HEK293 (cell line): ENCODE measurements at regions not wholly inside any gene's neighbourhood (a gene's known extent, or its start where the extent isn't known, plus 50 kb on each side); places are given as distances from the start of the nearest gene placed in this dataset.

ENCODE experiments used
- CTCF ChIP-seq: fragments of 450-650 bp; formaldehyde crosslinking; IDR thresholded peaks from 2 replicates; pipeline ENCODE4 v1.5.1; 2016; ENCODE audit warnings: missing biosample characterization, missing genetic modification characterization
- ELK4 ChIP-seq: IDR thresholded peaks from 2 replicates; pipeline ENCODE4 v1.6.1; 2011; ENCODE audit warnings: mild to moderate bottlenecking, low read depth, low read length, borderline replicate concordance
- KLF9 ChIP-seq: fragments of 450-650 bp; formaldehyde crosslinking; IDR thresholded peaks from 2 replicates; pipeline ENCODE4 v1.5.1; 2016; ENCODE audit warnings: missing biosample characterization, missing genetic modification characterization, low read depth
- MYNN ChIP-seq: fragments of 450-650 bp; formaldehyde crosslinking; IDR thresholded peaks from 2 replicates; pipeline ENCODE4 v1.5.1; 2016; ENCODE audit warnings: missing biosample characterization, missing genetic modification characterization, borderline replicate concordance
- PATZ1 ChIP-seq: fragments of 450-650 bp; formaldehyde crosslinking; IDR thresholded peaks from 2 replicates; pipeline ENCODE4 v1.5.1; 2016; ENCODE audit warnings: missing biosample characterization, missing genetic modification characterization
- SALL2 ChIP-seq: fragments of 450-650 bp; formaldehyde crosslinking; IDR thresholded peaks from 2 replicates; pipeline ENCODE4 v1.5.0; 2017; ENCODE audit warnings: missing biosample characterization, mild to moderate bottlenecking, missing genetic modification characterization, borderline replicate concordance
- SCRT1 ChIP-seq: fragments of 450-650 bp; formaldehyde crosslinking; IDR thresholded peaks from 2 replicates; pipeline ENCODE4 v1.5.1; 2016; ENCODE audit warnings: missing biosample characterization, missing genetic modification characterization, borderline replicate concordance
- ZFP37 ChIP-seq: fragments of 450-650 bp; formaldehyde crosslinking; IDR thresholded peaks from 2 replicates; pipeline ENCODE4 v1.5.1; 2016; ENCODE audit warnings: missing biosample characterization, missing genetic modification characterization
- ZNF157 ChIP-seq: fragments of 450-650 bp; formaldehyde crosslinking; IDR thresholded peaks from 2 replicates; pipeline ENCODE4 v1.5.1; 2016; ENCODE audit warnings: missing biosample characterization, missing genetic modification characterization
- ZNF280D ChIP-seq: fragments of 450-650 bp; formaldehyde crosslinking; IDR thresholded peaks from 2 replicates; pipeline ENCODE4 v1.5.1; 2016; ENCODE audit warnings: missing biosample characterization, missing genetic modification characterization
- ZNF335 ChIP-seq: fragments of 450-650 bp; formaldehyde crosslinking; conservative IDR thresholded peaks from 2 replicates; pipeline ENCODE4 v1.5.1; 2016; ENCODE audit warnings: missing biosample characterization, missing genetic modification characterization
- ZSCAN30 ChIP-seq: fragments of 450-650 bp; IDR thresholded peaks from 2 replicates; pipeline ENCODE4 v1.5.1; 2018; ENCODE audit warnings: missing biosample characterization, mild to moderate bottlenecking, missing genetic modification characterization, moderate library complexity
- TF ChIP-seq, protein P1 (sequence below): fragments of 450-650 bp; formaldehyde crosslinking; IDR thresholded peaks from 2 replicates; pipeline ENCODE4 v1.5.1; 2016; ENCODE audit warnings: missing biosample characterization, missing genetic modification characterization
- TF ChIP-seq, protein P2 (sequence below): fragments of 450-650 bp; formaldehyde crosslinking; IDR thresholded peaks from 2 replicates; pipeline ENCODE4 v1.5.1; 2016; ENCODE audit warnings: missing biosample characterization, missing genetic modification characterization

DNA sequence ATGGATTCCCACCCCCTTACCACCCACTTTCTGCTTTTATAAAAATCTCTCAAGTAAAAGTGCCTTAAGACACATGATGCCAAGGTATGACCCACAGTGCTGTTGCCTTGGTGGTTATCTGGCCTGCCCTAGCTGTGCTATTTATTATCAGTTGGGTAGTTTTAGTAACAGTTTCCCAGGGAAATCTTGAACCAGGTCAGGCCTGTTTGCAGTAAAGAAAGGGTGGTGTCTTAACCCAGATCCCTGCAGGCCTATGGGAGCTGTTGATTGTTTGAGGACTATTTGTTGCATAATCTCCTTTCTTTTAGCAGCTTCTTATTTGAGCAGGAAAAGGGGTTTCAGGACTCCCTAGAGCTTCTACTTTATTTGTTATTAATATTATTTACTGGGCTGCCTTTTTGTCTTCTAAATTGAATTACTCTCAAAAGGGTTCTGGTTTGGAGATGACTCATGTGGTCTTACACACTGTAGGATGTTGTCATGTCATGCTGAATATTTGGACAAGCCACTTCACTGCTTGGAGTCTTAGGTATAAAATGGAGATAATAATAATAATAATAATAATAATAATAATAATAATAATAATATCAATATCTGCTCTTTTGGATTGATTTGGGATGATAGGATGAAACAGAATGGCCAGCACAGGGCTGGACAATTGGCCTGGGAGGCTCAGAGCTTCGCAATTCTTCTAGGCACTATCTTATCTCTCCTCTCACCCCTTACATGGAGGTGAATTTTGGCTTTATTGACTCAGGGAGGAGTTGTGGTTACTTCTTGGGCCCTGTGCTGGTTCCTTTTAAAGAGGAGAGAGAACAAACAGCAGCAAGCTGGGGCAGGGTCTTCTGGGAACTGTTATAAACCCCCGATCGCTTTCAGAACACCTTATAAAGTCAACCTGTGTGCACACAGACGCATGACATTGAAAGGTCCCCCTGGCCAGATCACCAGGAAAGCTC lies 252.1 kb downstream of the PRDM2 start:
- TF ChIP-seq ZSCAN30 (no peak), KLF9 (no peak), ZFP37 (tag by site-specific recombination) (no peak), SCRT1 (tag by site-specific recombination) (no peak), ZNF157 (no peak), MYNN (tag by site-specific recombination) (no peak), CTCF (no peak), ZNF335 (tag by site-specific recombination) (no peak), ZNF280D (tag by site-specific recombination) (no peak), SALL2 (tag by site-specific recombination) (no peak), PATZ1 (tag by site-specific recombination) (no peak), ELK4 (no peak)
- TF ChIP-seq, protein P1, sequence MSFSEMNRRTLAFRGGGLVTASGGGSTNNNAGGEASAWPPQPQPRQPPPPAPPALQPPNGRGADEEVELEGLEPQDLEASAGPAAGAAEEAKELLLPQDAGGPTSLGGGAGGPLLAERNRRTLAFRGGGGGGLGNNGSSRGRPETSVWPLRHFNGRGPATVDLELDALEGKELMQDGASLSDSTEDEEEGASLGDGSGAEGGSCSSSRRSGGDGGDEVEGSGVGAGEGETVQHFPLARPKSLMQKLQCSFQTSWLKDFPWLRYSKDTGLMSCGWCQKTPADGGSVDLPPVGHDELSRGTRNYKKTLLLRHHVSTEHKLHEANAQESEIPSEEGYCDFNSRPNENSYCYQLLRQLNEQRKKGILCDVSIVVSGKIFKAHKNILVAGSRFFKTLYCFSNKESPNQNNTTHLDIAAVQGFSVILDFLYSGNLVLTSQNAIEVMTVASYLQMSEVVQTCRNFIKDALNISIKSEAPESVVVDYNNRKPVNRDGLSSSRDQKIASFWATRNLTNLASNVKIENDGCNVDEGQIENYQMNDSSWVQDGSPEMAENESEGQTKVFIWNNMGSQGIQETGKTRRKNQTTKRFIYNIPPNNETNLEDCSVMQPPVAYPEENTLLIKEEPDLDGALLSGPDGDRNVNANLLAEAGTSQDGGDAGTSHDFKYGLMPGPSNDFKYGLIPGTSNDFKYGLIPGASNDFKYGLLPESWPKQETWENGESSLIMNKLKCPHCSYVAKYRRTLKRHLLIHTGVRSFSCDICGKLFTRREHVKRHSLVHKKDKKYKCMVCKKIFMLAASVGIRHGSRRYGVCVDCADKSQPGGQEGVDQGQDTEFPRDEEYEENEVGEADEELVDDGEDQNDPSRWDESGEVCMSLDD (tag by site-specific recombination), result no peak
- TF ChIP-seq, protein P2, sequence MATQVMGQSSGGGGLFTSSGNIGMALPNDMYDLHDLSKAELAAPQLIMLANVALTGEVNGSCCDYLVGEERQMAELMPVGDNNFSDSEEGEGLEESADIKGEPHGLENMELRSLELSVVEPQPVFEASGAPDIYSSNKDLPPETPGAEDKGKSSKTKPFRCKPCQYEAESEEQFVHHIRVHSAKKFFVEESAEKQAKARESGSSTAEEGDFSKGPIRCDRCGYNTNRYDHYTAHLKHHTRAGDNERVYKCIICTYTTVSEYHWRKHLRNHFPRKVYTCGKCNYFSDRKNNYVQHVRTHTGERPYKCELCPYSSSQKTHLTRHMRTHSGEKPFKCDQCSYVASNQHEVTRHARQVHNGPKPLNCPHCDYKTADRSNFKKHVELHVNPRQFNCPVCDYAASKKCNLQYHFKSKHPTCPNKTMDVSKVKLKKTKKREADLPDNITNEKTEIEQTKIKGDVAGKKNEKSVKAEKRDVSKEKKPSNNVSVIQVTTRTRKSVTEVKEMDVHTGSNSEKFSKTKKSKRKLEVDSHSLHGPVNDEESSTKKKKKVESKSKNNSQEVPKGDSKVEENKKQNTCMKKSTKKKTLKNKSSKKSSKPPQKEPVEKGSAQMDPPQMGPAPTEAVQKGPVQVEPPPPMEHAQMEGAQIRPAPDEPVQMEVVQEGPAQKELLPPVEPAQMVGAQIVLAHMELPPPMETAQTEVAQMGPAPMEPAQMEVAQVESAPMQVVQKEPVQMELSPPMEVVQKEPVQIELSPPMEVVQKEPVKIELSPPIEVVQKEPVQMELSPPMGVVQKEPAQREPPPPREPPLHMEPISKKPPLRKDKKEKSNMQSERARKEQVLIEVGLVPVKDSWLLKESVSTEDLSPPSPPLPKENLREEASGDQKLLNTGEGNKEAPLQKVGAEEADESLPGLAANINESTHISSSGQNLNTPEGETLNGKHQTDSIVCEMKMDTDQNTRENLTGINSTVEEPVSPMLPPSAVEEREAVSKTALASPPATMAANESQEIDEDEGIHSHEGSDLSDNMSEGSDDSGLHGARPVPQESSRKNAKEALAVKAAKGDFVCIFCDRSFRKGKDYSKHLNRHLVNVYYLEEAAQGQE (tag by site-specific recombination), result no peak
